Smooth muscle cell (in vitro differentiated cells): ENCODE measurements at regions not wholly inside any gene's neighbourhood (a gene's known extent, or its start where the extent isn't known, plus 50 kb on each side); places are given as distances from the start of the nearest gene placed in this dataset.

ENCODE experiments used
- DNase-seq: peaks from one replicate; lab custom pipeline; 2025; ENCODE audit not compliant: unreplicated experiment; lab: John Stamatoyannopoulos, UW
- H2AFZ ChIP-seq: fragments of 200-600 bp; sonication (generic); 2 replicates; pipeline ENCODE4 v1.6.0; 2016; ENCODE audit warnings: antibody characterized with exemption, low read depth, mild to moderate bottlenecking
- H3F3A ChIP-seq: fragments of 200-600 bp; sonication (generic); 2 replicates; pipeline ENCODE4 v1.6.0; 2017; ENCODE audit warnings: antibody characterized with exemption, low read depth
- H3K27ac ChIP-seq: fragments of 200-600 bp; sonication (generic); 2 replicates; pipeline ENCODE4 v1.5.1; 2016; ENCODE audit warnings: low read depth, mild to moderate bottlenecking
- H3K27me3 ChIP-seq: fragments of 200-600 bp; sonication (generic); 2 replicates; pipeline ENCODE4 v1.6.1; 2016; ENCODE audit warnings: low read depth, mild to moderate bottlenecking
- H3K36me3 ChIP-seq: fragments of 200-600 bp; sonication (generic); 2 replicates; pipeline ENCODE4 v1.5.1; 2016; ENCODE audit warnings: low read depth
- H3K4me1 ChIP-seq: fragments of 200-600 bp; sonication (generic); 2 replicates; pipeline ENCODE4 v1.5.1; 2016; ENCODE audit warnings: low read depth
- H3K4me2 ChIP-seq: fragments of 200-600 bp; sonication (generic); 2 replicates; pipeline ENCODE4 v1.6.0; 2016; ENCODE audit warnings: mild to moderate bottlenecking
- H3K4me3 ChIP-seq: fragments of 200-600 bp; sonication (generic); 2 replicates; pipeline ENCODE4 v1.5.1; 2016; ENCODE audit warnings: mild to moderate bottlenecking
- H3K79me2 ChIP-seq: fragments of 200-600 bp; sonication (generic); 2 replicates; pipeline ENCODE4 v1.6.0; 2016; ENCODE audit warnings: low read depth, mild to moderate bottlenecking
- H3K9ac ChIP-seq: fragments of 200-600 bp; sonication (generic); 2 replicates; pipeline ENCODE4 v1.6.0; 2016; ENCODE audit warnings: low read depth
- H3K9me3 ChIP-seq: fragments of 200-600 bp; sonication (generic); replicated peaks from 2 replicates; pipeline ENCODE4 v1.5.1; 2016; ENCODE audit warnings: low read depth
- H4K20me1 ChIP-seq: fragments of 200-600 bp; sonication (generic); 2 replicates; pipeline ENCODE4 v1.6.0; 2016; ENCODE audit warnings: low read depth
- CTCF ChIP-seq: fragments of 200-600 bp; sonication (generic); IDR thresholded peaks from 2 replicates; pipeline ENCODE4 v1.5.1; 2017; ENCODE audit warnings: borderline replicate concordance, mild to moderate bottlenecking, antibody characterized with exemption; ENCODE audit not compliant: insufficient read depth, poor library complexity, severe bottlenecking
- WGBS: methylation state at CpG from one replicate; pipeline ENCODE4 v1.1.7; 2016; ENCODE audit warnings: low lambda C conversion rate; 5-methylcytosine and 5-hydroxymethylcytosine counted together

GRCh38 chr16:52055381-52055780, 491.6 kb downstream of the TOX3 start:
- no peak overlapping the region for H3K9ac ChIP-seq
- no peak overlapping the region for H3K4me3 ChIP-seq
- no peaks in the 10 kb centered on the region for H3K9me3 ChIP-seq
- no peaks in the 10 kb centered on the region for H3K79me2 ChIP-seq
- no peaks in the 10 kb centered on the region for H3K27me3 ChIP-seq
- H3K4me2 ChIP-seq, result peak overlapping the region; percentile 12
- H3K36me3 ChIP-seq, result no peaks in the 10 kb centered on the region
- H3K27ac ChIP-seq, result no peak overlapping the region
- H2AFZ ChIP-seq, result no peak overlapping the region
- DNase-seq, result no peak
- WGBS, result 81% methylated on average over 2 of the region's 2 CpGs
- no peak for TF ChIP-seq CTCF
- H3K4me1 ChIP-seq, result no peaks in the 10 kb centered on the region
- H4K20me1 ChIP-seq, result no peaks in the 10 kb centered on the region
- H3F3A ChIP-seq, result no peaks in the 10 kb centered on the region

DNA sequence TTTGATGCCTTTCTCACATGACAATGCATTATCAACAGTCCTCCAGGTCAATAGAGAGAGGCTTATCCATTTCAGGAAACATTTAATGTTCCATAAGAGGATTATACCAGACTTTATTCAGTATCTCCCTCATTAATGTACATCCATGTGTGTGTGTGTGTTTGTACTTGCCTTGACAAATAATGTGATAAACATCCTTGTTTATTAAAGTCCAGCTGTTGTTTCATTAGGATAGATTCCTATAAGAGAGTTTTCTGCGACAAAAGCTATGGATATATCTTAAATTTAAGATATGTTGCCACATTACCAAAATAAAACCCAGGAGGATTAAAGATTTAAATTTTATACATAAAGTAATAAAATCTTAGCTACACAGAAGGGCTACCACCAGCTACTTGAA, 492.6 kb downstream of the TOX3 start:
- no peaks in the 10 kb centered on the region for H3K36me3 ChIP-seq
- H3K4me3 ChIP-seq, result no peak overlapping the region
- no peak for DNase-seq
- no peaks in the 10 kb centered on the region for H3K9me3 ChIP-seq
- H3K27ac ChIP-seq, result no peak overlapping the region
- H3F3A ChIP-seq, result no peaks in the 10 kb centered on the region
- no peaks in the 10 kb centered on the region for H3K4me1 ChIP-seq
- H3K9ac ChIP-seq, result no peak overlapping the region
- no peaks in the 10 kb centered on the region for H4K20me1 ChIP-seq
- no peak overlapping the region for H3K4me2 ChIP-seq
- no peaks in the 10 kb centered on the region for H3K79me2 ChIP-seq
- 88% methylated on average over 1 of the region's 1 CpG for WGBS
- H2AFZ ChIP-seq, result no peak overlapping the region
- no peaks in the 10 kb centered on the region for H3K27me3 ChIP-seq
- TF ChIP-seq CTCF, result no peak

- DNase-seq, result no peak
- H3K4me3 ChIP-seq, result no peak overlapping the region
- no peaks in the 10 kb centered on the region for H3K27me3 ChIP-seq
- no peaks in the 10 kb centered on the region for H3K36me3 ChIP-seq
- no peak overlapping the region for H3K9ac ChIP-seq
- H3K9me3 ChIP-seq, result no peaks in the 10 kb centered on the region
- no peaks in the 10 kb centered on the region for H3K79me2 ChIP-seq
- no peak for TF ChIP-seq CTCF
- no peaks in the 10 kb centered on the region for H4K20me1 ChIP-seq
- no peaks in the 10 kb centered on the region for H3K4me1 ChIP-seq
- no peak overlapping the region for H2AFZ ChIP-seq
- no peak overlapping the region for H3K4me2 ChIP-seq
- no peaks in the 10 kb centered on the region for H3F3A ChIP-seq
- H3K27ac ChIP-seq, result no peak overlapping the region
Observed at GRCh38 chr16:52052818-52053217, 494.1 kb downstream of the TOX3 start.

DNA sequence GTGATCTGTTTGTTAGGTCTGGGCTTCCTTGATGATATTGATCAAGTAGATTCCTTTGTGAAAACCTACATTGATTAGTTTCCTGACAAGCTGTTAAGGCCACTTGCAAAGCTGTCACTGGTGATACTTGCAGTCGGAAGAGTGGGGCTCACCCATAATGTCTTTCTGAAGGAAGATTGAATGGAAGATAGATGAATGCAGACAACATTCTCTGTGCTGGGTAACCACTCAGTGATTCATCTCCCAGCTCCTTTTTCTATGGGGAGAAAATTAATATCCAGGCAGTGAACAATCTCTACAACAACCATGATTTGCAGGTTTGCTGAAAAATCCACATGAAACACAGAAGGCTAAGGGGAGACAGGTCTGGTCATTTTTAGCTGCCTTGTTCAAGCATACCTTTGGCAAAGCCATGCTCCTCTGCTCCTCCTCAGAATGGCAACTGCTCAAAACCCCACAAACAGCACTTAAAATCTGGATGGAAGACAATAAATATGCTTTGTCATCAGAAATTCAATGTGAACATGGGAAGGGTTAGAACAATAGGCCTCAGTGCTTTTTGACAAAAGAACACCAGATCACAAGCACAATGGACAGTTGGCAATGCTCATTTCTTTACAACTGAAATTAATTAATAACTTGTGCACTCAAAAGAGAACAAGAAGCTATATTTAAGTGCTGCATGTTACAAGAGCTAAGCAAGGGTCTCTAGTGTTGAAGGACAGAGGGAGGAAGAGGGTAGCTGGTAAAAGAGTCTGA, 495.4 kb downstream of the TOX3 start:
- no peak overlapping the region for H3K27ac ChIP-seq
- H4K20me1 ChIP-seq, result no peaks in the 10 kb centered on the region
- H3F3A ChIP-seq, result no peaks in the 10 kb centered on the region
- no peaks in the 10 kb centered on the region for H3K36me3 ChIP-seq
- no peaks in the 10 kb centered on the region for H3K79me2 ChIP-seq
- H3K27me3 ChIP-seq, result no peaks in the 10 kb centered on the region
- H3K9me3 ChIP-seq, result no peaks in the 10 kb centered on the region
- DNase-seq, result no peak
- no peak overlapping the region for H2AFZ ChIP-seq
- no peak for TF ChIP-seq CTCF
- 91% methylated on average over 1 of the region's 1 CpG for WGBS
- H3K9ac ChIP-seq, result no peak overlapping the region
- no peak overlapping the region for H3K4me2 ChIP-seq
- no peaks in the 10 kb centered on the region for H3K4me1 ChIP-seq
- no peak overlapping the region for H3K4me3 ChIP-seq
